GM12875 (cell line): ENCODE measurements at regions not wholly inside any gene's neighbourhood (a gene's known extent, or its start where the extent isn't known, plus 50 kb on each side); places are given as distances from the start of the nearest gene placed in this dataset.

ENCODE experiments used
- H3K4me3 ChIP-seq: one replicate; pipeline ENCODE4 v1.5.1; 2011; ENCODE audit warnings: low read depth, low read length, control low read depth
- CTCF ChIP-seq: IDR thresholded peaks from 2 replicates; pipeline ENCODE4 v1.5.1; 2011; ENCODE audit warnings: low read depth, mild to moderate bottlenecking, control low read depth, inconsistent platforms, low read length, moderate library complexity, borderline replicate concordance; ENCODE audit not compliant: insufficient read depth

- no peak overlapping the region for H3K4me3 ChIP-seq
- TF ChIP-seq CTCF = no peak
Observed at GRCh38 chr1:163697137-163697536, 375.4 kb downstream of the NUF2 start.

GRCh38 chr1:163701783-163702374 is 380.1 kb downstream of the NUF2 start:
- TF ChIP-seq CTCF = no peak
- no peak overlapping the region for H3K4me3 ChIP-seq

- TF ChIP-seq CTCF = no peak
- no peak overlapping the region for H3K4me3 ChIP-seq
Observed at GRCh38 chr1:163703794-163704193, 382.0 kb downstream of the NUF2 start.

GRCh38 chr1:163706915-163707314 is 385.2 kb downstream of the NUF2 start:
- TF ChIP-seq CTCF = no peak

GRCh38 chr1:163709636-163710035 is 387.9 kb downstream of the NUF2 start:
- TF ChIP-seq CTCF = no peak
- H3K4me3 ChIP-seq = no peak overlapping the region

More at GRCh38 chr1:163706915-163707314, 385.2 kb downstream of the NUF2 start:
- H3K4me3 ChIP-seq = no peak overlapping the region

GRCh38 chr1:163712321-163712720 is 390.6 kb downstream of the NUF2 start:
- H3K4me3 ChIP-seq = no peak overlapping the region
- no peak for TF ChIP-seq CTCF

GRCh38 chr1:163720294-163720693 is 398.5 kb downstream of the NUF2 start:
- no peak overlapping the region for H3K4me3 ChIP-seq
- TF ChIP-seq CTCF = no peak
